ENCODE measurements at regions not wholly inside any gene's neighbourhood (a gene's known extent, or its start where the extent isn't known, plus 50 kb on each side); places are given as distances from the start of the nearest gene placed in this dataset.

DNA sequence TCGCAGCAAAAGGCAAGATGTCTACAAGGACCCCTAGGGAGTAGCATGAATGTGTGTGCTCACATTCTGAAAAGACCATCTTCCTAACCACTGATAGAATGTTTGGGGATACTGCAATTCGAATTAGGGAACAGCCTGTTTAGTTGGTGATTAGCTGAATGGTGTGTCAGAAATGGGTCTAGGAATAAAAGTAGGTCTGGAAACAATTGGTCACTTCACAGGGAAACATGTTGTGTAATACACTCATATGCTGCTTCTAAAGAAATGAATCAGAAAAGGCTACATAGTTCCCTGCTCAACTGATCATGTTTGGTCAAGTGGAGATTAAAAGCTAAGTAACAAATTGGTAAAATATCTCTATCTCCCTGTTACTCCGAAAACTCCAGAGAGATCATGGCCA, 2362.4 kb upstream of the TENM3 start:
- CTCF ChIA-PET, result interaction anchor here (1.2 kb wide), 1 partner anchor 13 kb away, joined by 4 read pairs; no protein-coding TSS in a partner anchor
- intact Hi-C loops (cut with micrococcal nuclease; ENCODE audit: unreplicated experiment), result no loop called here

More for the DNA sequence above, 2362.4 kb upstream of the TENM3 start:
- FAIRE-seq (no peak), ATAC-seq (no peak), DNase-seq (ENCODE audit: low read depth, low spot score) (no peak)
- RAD21 ChIA-PET (ENCODE audit: unreplicated experiment), result no interaction called here
- no TSS peak for BruUV-seq (replicated peaks)
- WGBS (ENCODE audit: insufficient coverage, insufficient replicate concordance, low lambda C conversion rate, missing lambda C conversion rate), result 31% methylated on average over 3 of the region's 3 CpGs
- H2AFZ ChIP-seq (ENCODE audit: control insufficient read depth, low read depth, low read length), result no peak overlapping the region
- no peaks in the 10 kb centered on the region for H4K20me1 ChIP-seq (ENCODE audit: control insufficient read depth, insufficient read depth)
- H3K27me3 ChIP-seq (replicated peaks in 1 of 2; ENCODE audit: control insufficient read depth in 2 of 2, insufficient read depth in 2 of 2, low read length in 1 of 2), result no peaks in the 10 kb centered on the region
- no peak overlapping the region for H3K27ac ChIP-seq (ENCODE audit: control insufficient read depth, insufficient read depth)
- no peaks in the 10 kb centered on the region for H3K79me2 ChIP-seq (ENCODE audit: control insufficient read depth, insufficient read depth, low read length)
- H3K4me2 ChIP-seq (ENCODE audit: control insufficient read depth, insufficient read depth), result no peak overlapping the region
- in situ Hi-C loops (cut with MboI), result no loop called here
- SMC1A ChIA-PET (ENCODE audit: uncharacterized antibody, unreplicated experiment), result interaction anchor here (1.1 kb wide), 1 partner anchor 15 kb away, joined by 3 read pairs; no protein-coding TSS in a partner anchor
- H3K4me1 ChIP-seq (ENCODE audit: control insufficient read depth, insufficient read depth, low read length), result no peaks in the 10 kb centered on the region
- POLR2A ChIA-PET, result no interaction called here
- H3K9me3 ChIP-seq (replicated peaks; ENCODE audit: control insufficient read depth, insufficient read depth, low read length), result no peaks in the 10 kb centered on the region
- TF ChIP-seq CBX3 (IDR thresholded peaks at IDR 0.05; ENCODE audit: borderline replicate concordance, low read depth) (no peak), BHLHE40 (IDR thresholded peaks at IDR 0.05; ENCODE audit: borderline replicate concordance in 1 of 2, low read depth in 2 of 2, low read length in 1 of 2) (no peak), ASH2L (IDR thresholded peaks at IDR 0.05; ENCODE audit: borderline replicate concordance, low read depth) (no peak), LARP7 (IDR thresholded peaks at IDR 0.05) (no peak), ATF7 (IDR thresholded peaks at IDR 0.05; ENCODE audit: low read depth) (no peak), ETV6 (conservative IDR thresholded peaks at IDR 0.05 in 1 of 2, IDR thresholded peaks at IDR 0.05 in 1 of 2; ENCODE audit: borderline replicate concordance in 1 of 2, low read depth in 1 of 2) (no peak), RFX5 (IDR thresholded peaks at IDR 0.05; ENCODE audit: low read depth, low read length) (no peak), IRF4 (IDR thresholded peaks at IDR 0.05; ENCODE audit: low read depth, low read length) (no peak)
- TF ChIP-seq, protein P1, sequence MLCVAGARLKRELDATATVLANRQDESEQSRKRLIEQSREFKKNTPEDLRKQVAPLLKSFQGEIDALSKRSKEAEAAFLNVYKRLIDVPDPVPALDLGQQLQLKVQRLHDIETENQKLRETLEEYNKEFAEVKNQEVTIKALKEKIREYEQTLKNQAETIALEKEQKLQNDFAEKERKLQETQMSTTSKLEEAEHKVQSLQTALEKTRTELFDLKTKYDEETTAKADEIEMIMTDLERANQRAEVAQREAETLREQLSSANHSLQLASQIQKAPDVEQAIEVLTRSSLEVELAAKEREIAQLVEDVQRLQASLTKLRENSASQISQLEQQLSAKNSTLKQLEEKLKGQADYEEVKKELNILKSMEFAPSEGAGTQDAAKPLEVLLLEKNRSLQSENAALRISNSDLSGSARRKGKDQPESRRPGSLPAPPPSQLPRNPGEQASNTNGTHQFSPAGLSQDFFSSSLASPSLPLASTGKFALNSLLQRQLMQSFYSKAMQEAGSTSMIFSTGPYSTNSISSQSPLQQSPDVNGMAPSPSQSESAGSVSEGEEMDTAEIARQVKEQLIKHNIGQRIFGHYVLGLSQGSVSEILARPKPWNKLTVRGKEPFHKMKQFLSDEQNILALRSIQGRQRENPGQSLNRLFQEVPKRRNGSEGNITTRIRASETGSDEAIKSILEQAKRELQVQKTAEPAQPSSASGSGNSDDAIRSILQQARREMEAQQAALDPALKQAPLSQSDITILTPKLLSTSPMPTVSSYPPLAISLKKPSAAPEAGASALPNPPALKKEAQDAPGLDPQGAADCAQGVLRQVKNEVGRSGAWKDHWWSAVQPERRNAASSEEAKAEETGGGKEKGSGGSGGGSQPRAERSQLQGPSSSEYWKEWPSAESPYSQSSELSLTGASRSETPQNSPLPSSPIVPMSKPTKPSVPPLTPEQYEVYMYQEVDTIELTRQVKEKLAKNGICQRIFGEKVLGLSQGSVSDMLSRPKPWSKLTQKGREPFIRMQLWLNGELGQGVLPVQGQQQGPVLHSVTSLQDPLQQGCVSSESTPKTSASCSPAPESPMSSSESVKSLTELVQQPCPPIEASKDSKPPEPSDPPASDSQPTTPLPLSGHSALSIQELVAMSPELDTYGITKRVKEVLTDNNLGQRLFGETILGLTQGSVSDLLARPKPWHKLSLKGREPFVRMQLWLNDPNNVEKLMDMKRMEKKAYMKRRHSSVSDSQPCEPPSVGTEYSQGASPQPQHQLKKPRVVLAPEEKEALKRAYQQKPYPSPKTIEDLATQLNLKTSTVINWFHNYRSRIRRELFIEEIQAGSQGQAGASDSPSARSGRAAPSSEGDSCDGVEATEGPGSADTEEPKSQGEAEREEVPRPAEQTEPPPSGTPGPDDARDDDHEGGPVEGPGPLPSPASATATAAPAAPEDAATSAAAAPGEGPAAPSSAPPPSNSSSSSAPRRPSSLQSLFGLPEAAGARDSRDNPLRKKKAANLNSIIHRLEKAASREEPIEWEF (IDR thresholded peaks at IDR 0.05; ENCODE audit: insufficient replicate concordance, low read depth, low read length), result no peak
- TF ChIP-seq, protein P2, sequence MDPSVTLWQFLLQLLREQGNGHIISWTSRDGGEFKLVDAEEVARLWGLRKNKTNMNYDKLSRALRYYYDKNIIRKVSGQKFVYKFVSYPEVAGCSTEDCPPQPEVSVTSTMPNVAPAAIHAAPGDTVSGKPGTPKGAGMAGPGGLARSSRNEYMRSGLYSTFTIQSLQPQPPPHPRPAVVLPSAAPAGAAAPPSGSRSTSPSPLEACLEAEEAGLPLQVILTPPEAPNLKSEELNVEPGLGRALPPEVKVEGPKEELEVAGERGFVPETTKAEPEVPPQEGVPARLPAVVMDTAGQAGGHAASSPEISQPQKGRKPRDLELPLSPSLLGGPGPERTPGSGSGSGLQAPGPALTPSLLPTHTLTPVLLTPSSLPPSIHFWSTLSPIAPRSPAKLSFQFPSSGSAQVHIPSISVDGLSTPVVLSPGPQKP (IDR thresholded peaks at IDR 0.05; ENCODE audit: low read depth, low read length), result no peak
- TF ChIP-seq, protein P3, sequence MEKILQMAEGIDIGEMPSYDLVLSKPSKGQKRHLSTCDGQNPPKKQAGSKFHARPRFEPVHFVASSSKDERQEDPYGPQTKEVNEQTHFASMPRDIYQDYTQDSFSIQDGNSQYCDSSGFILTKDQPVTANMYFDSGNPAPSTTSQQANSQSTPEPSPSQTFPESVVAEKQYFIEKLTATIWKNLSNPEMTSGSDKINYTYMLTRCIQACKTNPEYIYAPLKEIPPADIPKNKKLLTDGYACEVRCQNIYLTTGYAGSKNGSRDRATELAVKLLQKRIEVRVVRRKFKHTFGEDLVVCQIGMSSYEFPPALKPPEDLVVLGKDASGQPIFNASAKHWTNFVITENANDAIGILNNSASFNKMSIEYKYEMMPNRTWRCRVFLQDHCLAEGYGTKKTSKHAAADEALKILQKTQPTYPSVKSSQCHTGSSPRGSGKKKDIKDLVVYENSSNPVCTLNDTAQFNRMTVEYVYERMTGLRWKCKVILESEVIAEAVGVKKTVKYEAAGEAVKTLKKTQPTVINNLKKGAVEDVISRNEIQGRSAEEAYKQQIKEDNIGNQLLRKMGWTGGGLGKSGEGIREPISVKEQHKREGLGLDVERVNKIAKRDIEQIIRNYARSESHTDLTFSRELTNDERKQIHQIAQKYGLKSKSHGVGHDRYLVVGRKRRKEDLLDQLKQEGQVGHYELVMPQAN (conservative IDR thresholded peaks at IDR 0.05), result no peak
- TF ChIP-seq, protein P4, sequence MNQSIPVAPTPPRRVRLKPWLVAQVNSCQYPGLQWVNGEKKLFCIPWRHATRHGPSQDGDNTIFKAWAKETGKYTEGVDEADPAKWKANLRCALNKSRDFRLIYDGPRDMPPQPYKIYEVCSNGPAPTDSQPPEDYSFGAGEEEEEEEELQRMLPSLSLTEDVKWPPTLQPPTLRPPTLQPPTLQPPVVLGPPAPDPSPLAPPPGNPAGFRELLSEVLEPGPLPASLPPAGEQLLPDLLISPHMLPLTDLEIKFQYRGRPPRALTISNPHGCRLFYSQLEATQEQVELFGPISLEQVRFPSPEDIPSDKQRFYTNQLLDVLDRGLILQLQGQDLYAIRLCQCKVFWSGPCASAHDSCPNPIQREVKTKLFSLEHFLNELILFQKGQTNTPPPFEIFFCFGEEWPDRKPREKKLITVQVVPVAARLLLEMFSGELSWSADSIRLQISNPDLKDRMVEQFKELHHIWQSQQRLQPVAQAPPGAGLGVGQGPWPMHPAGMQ (IDR thresholded peaks at IDR 0.05; ENCODE audit: borderline replicate concordance), result no peak
- TF ChIP-seq, protein P5, sequence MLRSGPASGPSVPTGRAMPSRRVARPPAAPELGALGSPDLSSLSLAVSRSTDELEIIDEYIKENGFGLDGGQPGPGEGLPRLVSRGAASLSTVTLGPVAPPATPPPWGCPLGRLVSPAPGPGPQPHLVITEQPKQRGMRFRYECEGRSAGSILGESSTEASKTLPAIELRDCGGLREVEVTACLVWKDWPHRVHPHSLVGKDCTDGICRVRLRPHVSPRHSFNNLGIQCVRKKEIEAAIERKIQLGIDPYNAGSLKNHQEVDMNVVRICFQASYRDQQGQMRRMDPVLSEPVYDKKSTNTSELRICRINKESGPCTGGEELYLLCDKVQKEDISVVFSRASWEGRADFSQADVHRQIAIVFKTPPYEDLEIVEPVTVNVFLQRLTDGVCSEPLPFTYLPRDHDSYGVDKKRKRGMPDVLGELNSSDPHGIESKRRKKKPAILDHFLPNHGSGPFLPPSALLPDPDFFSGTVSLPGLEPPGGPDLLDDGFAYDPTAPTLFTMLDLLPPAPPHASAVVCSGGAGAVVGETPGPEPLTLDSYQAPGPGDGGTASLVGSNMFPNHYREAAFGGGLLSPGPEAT (IDR thresholded peaks at IDR 0.05; ENCODE audit: low read depth), result no peak
- H3K9ac ChIP-seq (ENCODE audit: control insufficient read depth, insufficient read depth, low read length), result no peak overlapping the region
- H3K36me3 ChIP-seq (ENCODE audit: control insufficient read depth in 2 of 2, insufficient read depth in 2 of 2, low read length in 1 of 2), result no peaks in the 10 kb centered on the region
- no peak overlapping the region for H3K4me3 ChIP-seq

Measured in GM12878 (cell line).